Upper lobe of left lung (tissue), 4 donors: ENCODE measurements at regions not wholly inside any gene's neighbourhood (a gene's known extent, or its start where the extent isn't known, plus 50 kb on each side); places are given as distances from the start of the nearest gene placed in this dataset.
"Not testable (repeated sequence)": the region's sequence is repeated elsewhere in the genome, so short reads cannot be mapped to it uniquely, and the experiment has no call there.

Source experiments
- CTCF ChIP-seq, 6 experiments: fragments of 450-650 bp in 4 of 6; fragments of 200-600 bp in 2 of 6; sonication (generic) in 2 of 6; IDR thresholded peaks; one replicate each; pipeline ENCODE4 v1.5.1; 2016 to 2019; ENCODE audit warnings: antibody characterized with exemption in 6 of 6
- POLR2A ChIP-seq, 4 donors: fragments of 450-650 bp; IDR thresholded peaks; one replicate each; pipeline ENCODE4 v1.5.1; 2016 to 2017; ENCODE audit warnings: antibody characterized with exemption in 4 of 4, mild to moderate bottlenecking in 2 of 4

GRCh38 chr2:111584950-111585349 lies 299.0 kb downstream of the ANAPC1 start:
- not testable (repeated sequence) for TF ChIP-seq POLR2A, CTCF (IDR thresholded peaks at IDR 0.05)
